ENCODE measurements at regions not wholly inside any gene's neighbourhood (a gene's known extent, or its start where the extent isn't known, plus 50 kb on each side); places are given as distances from the start of the nearest gene placed in this dataset.

- DNase-seq, result no peak
- in situ Hi-C loops (cut with HindIII; ENCODE audit: low pct_ligation_motif_present, low pct_unique_long_range_greater_than_20kb, low sequenced_read_pairs), result no loop called here
These were observed 210.2 kb upstream of the CITED2 start for GRCh38 chr6:139584599-139584998.

DNA sequence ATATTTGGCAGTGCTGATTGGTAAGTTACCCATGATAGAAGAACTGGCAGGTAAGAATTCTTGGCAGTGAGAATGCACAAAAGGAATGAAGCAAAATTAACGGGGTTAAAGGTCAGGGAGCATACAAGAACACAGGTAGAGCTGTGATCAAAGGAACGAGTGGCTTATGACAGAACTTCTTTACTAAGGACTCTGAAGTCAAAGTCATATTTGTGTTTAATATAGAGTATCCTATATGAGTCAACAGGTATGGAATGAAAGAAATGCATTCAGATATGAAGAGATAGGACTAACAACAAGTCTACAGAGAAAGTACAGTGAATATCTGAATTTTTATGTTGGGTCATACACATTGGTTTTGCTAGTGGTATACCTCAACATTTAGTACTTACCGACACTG is 209.0 kb upstream of the CITED2 start:
- no peak for DNase-seq
- in situ Hi-C loops (cut with HindIII; ENCODE audit: low pct_ligation_motif_present, low pct_unique_long_range_greater_than_20kb, low sequenced_read_pairs), result no loop called here

GRCh38 chr6:139582956-139583355 is 208.5 kb upstream of the CITED2 start:
- DNase-seq, result no peak
- in situ Hi-C loops (cut with HindIII; ENCODE audit: low pct_ligation_motif_present, low pct_unique_long_range_greater_than_20kb, low sequenced_read_pairs), result no loop called here

DNA sequence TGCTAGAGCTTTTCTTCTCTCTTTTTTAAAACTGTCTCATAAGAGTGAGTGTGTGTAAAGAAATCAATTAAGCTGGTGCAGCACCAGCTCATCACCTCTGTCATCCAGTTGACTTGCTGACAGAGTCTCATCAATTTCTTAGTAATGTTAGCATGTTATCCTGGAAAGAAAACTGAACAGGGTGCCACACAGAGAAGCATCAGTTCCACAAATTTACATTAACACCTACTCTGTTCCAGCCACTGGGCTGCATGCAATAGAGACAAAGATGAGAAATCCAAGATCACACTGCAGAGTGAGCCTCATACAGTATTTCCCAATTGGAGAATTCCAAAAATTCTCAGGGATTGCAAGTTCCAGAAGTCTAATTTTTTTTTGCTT is 207.0 kb upstream of the CITED2 start:
- in situ Hi-C loops (cut with HindIII; ENCODE audit: low pct_ligation_motif_present, low pct_unique_long_range_greater_than_20kb, low sequenced_read_pairs), result no loop called here
- DNase-seq, result no peak

DNA sequence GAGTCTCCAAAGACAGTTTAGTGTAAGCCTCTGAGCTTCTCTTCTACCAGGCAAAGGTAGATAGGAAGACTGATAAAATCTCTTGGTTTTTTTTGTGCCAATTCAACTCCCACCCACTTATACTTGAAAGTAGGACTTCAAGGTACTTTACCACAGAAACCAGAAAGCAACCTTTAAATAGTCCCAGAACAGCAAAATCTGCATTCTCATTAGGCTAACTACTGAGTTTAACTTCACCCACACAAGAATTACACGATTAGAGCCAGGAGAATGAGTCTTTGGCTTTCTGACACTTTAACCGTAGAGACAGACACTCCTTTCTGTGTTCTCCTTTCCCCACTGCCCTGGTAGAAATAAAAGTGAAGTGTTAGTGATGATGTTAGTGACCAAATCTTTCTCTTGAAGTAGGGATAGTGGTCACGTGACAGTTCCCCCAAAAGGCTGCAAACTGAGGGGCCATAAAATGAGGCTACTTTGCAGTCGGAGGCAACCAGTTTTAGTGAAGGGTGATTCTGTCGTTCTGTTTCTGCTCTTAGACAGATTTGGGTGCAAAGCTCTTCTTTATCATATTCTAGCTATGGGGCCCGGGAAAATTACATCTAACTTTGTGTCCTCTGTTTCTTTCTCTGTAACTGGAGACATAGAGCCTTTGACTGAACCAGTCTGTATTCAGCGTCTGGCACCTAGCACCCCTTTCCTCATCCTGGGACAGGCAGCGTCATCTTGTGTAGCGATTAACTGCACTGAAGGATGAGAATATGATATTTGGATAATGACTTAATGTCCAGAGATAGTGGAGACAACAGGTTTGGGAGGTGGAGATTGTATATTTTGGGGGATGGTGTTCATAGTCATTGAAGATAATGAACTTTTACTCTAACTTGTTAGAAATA is 206.4 kb upstream of the CITED2 start:
- in situ Hi-C loops (cut with HindIII; ENCODE audit: low pct_ligation_motif_present, low pct_unique_long_range_greater_than_20kb, low sequenced_read_pairs), result no loop called here
- DNase-seq, result no peak

- in situ Hi-C loops (cut with HindIII; ENCODE audit: low pct_ligation_motif_present, low pct_unique_long_range_greater_than_20kb, low sequenced_read_pairs), result no loop called here
- peak; percentile 92 for DNase-seq
These were observed 203.5 kb upstream of the CITED2 start for GRCh38 chr6:139577763-139578604.

DNA sequence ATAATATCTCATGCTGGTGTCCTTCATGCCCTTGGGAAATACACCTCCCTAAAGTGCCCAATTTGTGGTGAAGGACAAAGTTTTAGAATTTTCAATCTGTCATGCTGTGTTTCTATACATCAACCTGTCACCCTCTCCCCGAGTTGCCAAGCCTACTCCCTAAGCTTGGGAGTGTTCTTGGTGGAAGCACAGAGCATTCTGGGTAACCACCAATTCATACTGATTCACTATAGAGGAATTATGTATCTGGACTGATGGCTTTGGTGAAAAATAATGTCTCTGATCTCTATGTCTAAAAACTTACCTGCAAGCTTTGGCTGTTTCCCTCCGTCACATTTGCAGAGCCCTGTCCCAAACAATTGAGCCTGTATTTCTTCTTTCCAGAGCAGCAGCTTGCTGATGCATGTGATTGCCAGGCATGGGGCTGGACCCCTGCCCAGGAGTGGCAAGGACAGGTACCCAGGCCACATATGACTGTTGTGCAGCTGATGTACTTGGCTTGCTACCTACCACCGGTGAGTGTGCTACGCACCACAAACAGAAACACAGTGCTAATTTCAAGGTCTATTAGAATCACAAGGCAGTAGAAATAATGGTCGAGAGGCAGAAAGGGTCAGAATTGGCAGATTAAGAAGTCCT is 202.8 kb upstream of the CITED2 start:
- DNase-seq, result peak; percentile 8
- in situ Hi-C loops (cut with HindIII; ENCODE audit: low pct_ligation_motif_present, low pct_unique_long_range_greater_than_20kb, low sequenced_read_pairs), result no loop called here

GRCh38 chr6:139572001-139572400 is 197.6 kb upstream of the CITED2 start:
- no peak for DNase-seq
- in situ Hi-C loops (cut with HindIII; ENCODE audit: low pct_ligation_motif_present, low pct_unique_long_range_greater_than_20kb, low sequenced_read_pairs), result no loop called here

DNA sequence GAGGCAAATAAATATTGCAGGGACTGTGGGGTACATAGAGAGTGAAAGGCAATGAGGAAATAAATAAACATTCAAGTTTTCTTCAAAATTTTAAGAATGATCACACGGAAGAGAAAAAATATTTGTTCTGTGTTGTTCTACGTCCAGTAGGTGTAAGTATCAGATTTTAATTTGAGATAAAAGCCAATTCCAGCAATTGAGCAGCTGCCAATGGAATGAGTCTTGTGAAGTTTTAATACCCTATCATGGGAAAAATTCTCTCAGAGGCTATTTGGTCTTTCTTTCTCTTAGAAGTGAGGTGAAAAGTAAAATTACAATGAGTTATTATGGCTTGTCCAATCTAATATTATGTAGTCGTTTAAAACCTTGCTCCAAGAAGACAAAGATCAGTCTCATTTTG is 195.7 kb upstream of the CITED2 start:
- in situ Hi-C loops (cut with HindIII; ENCODE audit: low pct_ligation_motif_present, low pct_unique_long_range_greater_than_20kb, low sequenced_read_pairs), result no loop called here
- no peak for DNase-seq

GRCh38 chr6:139569566-139569965 is 195.1 kb upstream of the CITED2 start:
- in situ Hi-C loops (cut with HindIII; ENCODE audit: low pct_ligation_motif_present, low pct_unique_long_range_greater_than_20kb, low sequenced_read_pairs), result no loop called here
- DNase-seq, result peak; percentile 71

DNA sequence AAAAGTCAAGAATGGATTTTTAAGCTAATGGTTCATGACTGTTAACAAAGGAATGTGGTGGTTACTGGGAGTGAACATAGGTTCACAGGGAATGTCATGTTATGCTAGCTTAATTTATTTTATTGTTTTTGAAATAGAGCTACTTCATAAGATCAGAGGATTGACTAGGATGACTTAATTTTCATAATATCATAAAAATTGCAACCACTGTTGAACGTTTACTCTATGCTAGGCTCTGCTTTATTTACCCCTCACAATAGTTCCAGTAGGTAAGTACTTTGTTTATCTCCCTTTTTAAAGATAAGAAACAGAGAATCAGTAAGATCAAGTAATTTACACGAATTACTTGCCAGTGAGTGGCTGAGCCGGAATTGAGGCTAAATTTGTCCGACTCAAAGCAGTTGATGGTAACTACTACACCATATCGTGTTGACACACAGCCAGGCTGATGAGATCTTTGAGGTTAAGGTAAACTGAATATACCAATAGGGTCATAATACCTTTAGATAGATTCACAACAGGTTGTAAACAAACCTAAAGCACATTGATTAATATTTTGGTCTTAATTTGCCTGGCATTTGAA is 194.6 kb upstream of the CITED2 start:
- peak; percentile 87 for DNase-seq
- in situ Hi-C loops (cut with HindIII; ENCODE audit: low pct_ligation_motif_present, low pct_unique_long_range_greater_than_20kb, low sequenced_read_pairs), result no loop called here

GRCh38 chr6:139568151-139568955 is 193.9 kb upstream of the CITED2 start:
- in situ Hi-C loops (cut with HindIII; ENCODE audit: low pct_ligation_motif_present, low pct_unique_long_range_greater_than_20kb, low sequenced_read_pairs), result no loop called here
- DNase-seq, result no peak

- no peak for DNase-seq
- in situ Hi-C loops (cut with HindIII; ENCODE audit: low pct_ligation_motif_present, low pct_unique_long_range_greater_than_20kb, low sequenced_read_pairs), result no loop called here
These were observed 192.6 kb upstream of the CITED2 start for GRCh38 chr6:139567095-139567494.

GRCh38 chr6:139565591-139565990 is 191.1 kb upstream of the CITED2 start:
- no peak for DNase-seq
- in situ Hi-C loops (cut with HindIII; ENCODE audit: low pct_ligation_motif_present, low pct_unique_long_range_greater_than_20kb, low sequenced_read_pairs), result no loop called here

DNA sequence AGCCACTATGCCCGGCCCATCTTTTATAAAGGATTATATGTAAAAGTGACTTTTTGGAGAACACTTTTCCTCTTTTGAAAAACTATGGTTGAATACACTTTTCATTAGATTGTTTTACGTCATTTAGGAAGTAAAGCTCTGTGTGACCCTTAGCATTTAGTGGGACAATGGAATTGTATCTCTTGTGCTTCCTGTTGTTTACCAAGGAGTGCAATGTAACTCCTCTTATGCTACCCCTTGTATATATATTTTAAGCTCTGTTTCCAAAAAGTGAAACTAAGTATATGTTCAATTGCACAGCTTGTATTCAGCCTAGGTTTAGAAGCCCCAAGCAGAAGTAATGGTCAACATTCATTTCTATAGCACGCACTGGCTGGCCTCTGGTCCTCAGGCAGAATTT is 183.1 kb upstream of the CITED2 start:
- in situ Hi-C loops (cut with HindIII; ENCODE audit: low pct_ligation_motif_present, low pct_unique_long_range_greater_than_20kb, low sequenced_read_pairs), result no loop called here

DNA sequence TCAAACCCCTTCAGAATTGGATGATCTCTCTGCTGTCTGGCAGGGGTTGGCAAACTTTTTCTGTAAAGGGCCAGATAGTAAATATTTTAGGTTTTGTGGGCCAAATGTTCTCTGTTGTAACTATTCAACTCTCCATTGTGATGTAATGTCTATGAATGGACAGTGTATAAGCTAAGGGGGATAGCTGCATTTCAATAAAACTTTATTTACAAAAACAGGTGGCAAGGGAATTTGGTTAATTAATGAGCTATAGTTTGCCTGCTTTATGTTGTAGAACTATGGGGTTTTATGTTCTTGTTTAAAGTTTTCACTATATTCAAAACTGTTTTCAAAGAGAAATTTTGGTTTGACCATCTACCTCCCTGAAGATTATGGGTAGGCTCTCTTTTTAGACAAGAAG is 182.1 kb upstream of the CITED2 start:
- in situ Hi-C loops (cut with HindIII; ENCODE audit: low pct_ligation_motif_present, low pct_unique_long_range_greater_than_20kb, low sequenced_read_pairs), result no loop called here
- DNase-seq, result no peak

More for the DNA sequence above, 183.1 kb upstream of the CITED2 start:
- DNase-seq, result no peak

GRCh38 chr6:139553916-139554315 is 179.5 kb upstream of the CITED2 start:
- in situ Hi-C loops (cut with HindIII; ENCODE audit: low pct_ligation_motif_present, low pct_unique_long_range_greater_than_20kb, low sequenced_read_pairs), result no loop called here
- no peak for DNase-seq

DNA sequence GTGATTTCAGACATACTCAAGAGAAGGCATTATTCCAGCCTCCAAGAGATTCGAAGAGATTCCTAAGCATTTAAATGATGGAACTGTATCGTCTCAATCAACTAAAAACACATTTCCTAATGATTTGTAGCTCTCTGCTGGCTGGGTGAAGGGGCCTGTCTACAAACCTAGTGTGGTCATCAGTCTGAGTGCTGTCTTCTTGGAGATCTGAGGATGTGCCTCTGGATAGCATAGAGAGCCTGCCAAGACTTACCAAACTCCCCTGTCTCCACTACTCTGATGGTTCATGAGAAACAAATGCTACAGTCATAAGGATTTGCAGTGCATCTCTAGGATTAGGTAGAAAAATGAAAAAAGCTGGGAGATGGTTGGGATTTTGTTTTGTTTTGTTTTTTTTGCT is 176.9 kb upstream of the CITED2 start:
- no peak for DNase-seq
- in situ Hi-C loops (cut with HindIII; ENCODE audit: low pct_ligation_motif_present, low pct_unique_long_range_greater_than_20kb, low sequenced_read_pairs), result no loop called here

Measured in ACHN (cell line).